Spleen (tissue), 7 donors: ENCODE measurements at regions not wholly inside any gene's neighbourhood (a gene's known extent, or its start where the extent isn't known, plus 50 kb on each side); places are given as distances from the start of the nearest gene placed in this dataset.

Experiments
- POLR2AphosphoS5 ChIP-seq, 3 donors: sonication (generic); formaldehyde crosslinking; IDR thresholded peaks; one replicate each; pipeline ENCODE4 v1.5.1; 2017; ENCODE audit warnings: antibody characterized with exemption in 3 of 3
- TF ChIP-seq, protein P1 (sequence below), 11 experiments: fragments of 200-600 bp in 7 of 11; fragments of 450-650 bp in 4 of 11; sonication (generic) in 4 of 11; IDR thresholded peaks in 8 of 11; conservative IDR thresholded peaks in 3 of 11; 1 replicate in 7 of 11; 2 replicates in 4 of 11; pipeline versions ENCODE4 v1.4.0 to v1.8.0; 2016 to 2021; ENCODE audit warnings: antibody characterized with exemption in 11 of 11, inconsistent platforms in 4 of 11, mild to moderate bottlenecking in 1 of 11
- donor health status: DM: no; HTN: no; CAD: no; lungs with moderate emphysema.
- donor health status: DM: no; HTN: no; CAD: no.
- donor health status: DM: no; HTN: no; CAD: no.

DNA sequence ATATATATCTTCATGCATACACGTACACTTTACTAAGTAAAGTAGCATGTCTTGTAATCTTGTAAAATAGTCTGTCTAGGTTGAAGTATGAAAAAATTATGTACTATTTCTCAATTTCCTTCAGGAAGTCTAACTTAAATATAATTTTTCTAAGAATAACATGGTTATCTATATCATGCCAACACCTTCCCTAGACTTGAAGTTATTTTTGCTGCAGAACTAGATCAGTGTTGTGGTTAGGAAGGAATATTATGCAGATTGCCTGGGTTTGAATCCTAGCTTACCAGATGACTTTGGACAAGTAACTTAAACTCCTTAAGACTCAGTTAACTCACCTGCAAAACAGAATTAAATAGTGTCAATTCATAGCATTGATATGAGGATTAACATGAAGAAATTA is 142.2 kb upstream of the SEMA3A start:
- no peak for TF ChIP-seq POLR2AphosphoS5 (IDR thresholded peaks at IDR 0.05)
- TF ChIP-seq, protein P1, sequence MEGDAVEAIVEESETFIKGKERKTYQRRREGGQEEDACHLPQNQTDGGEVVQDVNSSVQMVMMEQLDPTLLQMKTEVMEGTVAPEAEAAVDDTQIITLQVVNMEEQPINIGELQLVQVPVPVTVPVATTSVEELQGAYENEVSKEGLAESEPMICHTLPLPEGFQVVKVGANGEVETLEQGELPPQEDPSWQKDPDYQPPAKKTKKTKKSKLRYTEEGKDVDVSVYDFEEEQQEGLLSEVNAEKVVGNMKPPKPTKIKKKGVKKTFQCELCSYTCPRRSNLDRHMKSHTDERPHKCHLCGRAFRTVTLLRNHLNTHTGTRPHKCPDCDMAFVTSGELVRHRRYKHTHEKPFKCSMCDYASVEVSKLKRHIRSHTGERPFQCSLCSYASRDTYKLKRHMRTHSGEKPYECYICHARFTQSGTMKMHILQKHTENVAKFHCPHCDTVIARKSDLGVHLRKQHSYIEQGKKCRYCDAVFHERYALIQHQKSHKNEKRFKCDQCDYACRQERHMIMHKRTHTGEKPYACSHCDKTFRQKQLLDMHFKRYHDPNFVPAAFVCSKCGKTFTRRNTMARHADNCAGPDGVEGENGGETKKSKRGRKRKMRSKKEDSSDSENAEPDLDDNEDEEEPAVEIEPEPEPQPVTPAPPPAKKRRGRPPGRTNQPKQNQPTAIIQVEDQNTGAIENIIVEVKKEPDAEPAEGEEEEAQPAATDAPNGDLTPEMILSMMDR (IDR thresholded peaks at IDR 0.05 in 8 of 11, conservative IDR thresholded peaks at IDR 0.05 in 3 of 11), result no peak
